Glomerular visceral epithelial cell (primary cell): ENCODE measurements at regions not wholly inside any gene's neighbourhood (a gene's known extent, or its start where the extent isn't known, plus 50 kb on each side); places are given as distances from the start of the nearest gene placed in this dataset.
"Not testable (repeated sequence)": the region's sequence is repeated elsewhere in the genome, so short reads cannot be mapped to it uniquely, and the experiment has no call there.

Source experiments
- DNase-seq: peaks from one replicate; pipeline ENCODE4 v3.0.0-alpha.2; 2016; ENCODE audit errors: extremely low spot score

DNA sequence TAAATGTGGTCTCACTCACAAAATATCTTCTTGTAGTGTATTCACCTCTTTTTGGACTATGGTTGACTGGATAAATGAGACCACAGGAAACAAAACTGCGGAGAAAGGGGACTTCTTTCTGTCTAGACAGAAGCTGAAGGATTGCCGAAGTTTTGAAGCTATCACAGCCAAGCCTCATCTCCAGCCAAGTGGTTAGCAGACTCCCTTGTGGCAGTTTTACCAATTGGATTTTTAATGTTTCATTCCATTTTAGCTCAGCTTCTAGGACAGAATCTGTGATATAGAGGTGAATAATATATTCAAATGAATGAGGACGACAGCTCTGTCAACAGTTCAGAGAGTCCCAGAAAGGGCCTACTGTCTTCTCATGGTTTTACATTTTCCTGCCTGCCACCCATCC, 215.7 kb upstream of the ZNF608 start:
- DNase-seq, result no peak

DNA sequence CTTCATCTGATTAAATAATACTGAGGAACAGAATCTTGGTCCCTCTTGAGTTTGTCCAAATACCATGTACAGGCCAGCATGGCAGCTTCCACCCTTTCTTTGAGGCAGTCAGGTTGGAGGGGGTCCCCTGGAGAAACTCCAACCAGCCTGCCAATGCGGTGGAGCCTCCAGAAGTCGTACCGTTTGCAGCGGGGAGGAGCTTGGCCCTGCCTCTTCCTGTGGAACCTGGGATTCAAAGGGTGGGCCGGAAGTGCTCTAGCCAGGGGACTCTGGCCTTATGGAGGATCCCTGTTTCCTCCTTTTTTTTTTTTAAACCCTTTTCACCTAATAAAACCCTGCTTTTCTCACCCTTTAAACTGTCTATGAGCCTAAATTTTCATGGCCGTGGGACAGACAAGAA, 216.3 kb upstream of the ZNF608 start:
- DNase-seq, result no peak

DNA sequence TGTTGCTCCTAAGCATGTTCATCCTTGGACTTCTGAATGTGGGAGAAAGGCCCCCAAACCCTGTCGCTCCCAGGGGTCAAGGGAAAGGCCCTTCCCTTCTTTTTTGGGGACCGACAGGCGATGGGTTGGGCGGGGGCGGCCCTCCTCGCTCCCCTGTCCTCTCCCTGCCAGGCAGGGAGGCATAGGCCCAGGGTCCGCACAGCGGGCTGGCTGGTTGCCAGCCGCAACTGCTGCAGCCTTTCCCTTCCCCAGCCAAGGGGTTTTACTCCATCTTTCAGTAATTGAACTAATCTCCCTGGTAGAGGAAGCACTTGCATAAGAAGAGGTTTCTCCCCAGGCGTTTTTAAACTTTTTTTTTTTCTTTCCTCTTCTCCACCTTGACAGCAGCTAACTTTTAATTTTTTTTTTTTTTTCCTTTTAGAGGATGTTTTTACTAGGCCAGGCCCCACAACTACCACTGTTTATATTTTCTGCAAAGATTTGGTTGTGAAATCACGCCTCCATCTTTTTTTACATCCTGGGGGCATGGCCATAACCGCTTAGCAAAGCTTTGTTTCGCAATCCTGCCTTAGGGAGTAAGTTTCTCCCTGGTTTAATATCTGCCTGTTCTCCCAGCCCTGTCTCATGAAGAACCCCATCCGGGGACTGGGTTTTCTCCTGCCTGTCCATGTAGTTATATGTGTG, 216.9 kb upstream of the ZNF608 start:
- DNase-seq, result peak; percentile 12

DNA sequence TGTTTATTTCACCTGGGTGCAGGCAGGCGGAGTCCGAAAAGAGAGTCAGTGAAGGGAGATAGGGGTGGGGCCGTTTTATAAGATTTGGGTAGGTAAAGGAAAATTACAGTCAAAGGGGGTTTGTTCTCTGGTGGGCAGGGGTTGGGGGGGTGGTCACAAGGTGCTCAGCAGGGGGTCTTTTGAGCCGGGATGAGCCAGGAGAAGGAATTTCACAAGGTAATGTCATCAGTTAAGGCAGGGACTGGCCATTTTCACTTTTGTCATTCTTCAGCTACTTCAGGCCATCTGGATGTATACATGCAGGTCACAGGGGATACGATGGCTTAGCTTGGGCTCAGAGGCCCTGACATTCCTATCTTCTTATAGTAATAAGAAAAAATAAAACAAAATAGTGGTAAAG, 220.3 kb upstream of the ZNF608 start:
- DNase-seq, result not testable (repeated sequence)

DNA sequence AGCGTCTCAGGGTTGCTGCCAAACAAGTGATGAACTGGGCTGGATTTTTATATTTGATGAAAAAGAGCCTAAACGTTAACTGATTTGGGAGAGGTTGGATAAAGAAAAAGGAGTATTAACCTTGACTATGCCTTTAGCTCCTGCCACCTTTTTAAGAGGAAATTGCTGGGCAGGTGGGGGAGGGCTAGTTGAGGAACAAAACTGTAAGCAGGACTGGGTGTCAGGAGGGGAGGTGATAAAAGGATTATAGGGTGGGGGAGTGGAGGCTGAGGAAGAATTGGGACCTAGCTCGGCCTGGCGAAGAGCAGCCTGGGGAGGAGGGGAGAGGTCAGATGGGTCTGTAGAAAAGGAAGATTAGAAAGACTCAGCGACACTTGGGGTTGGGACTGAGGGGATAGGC, 223.9 kb upstream of the ZNF608 start:
- DNase-seq, result not testable (repeated sequence)

DNA sequence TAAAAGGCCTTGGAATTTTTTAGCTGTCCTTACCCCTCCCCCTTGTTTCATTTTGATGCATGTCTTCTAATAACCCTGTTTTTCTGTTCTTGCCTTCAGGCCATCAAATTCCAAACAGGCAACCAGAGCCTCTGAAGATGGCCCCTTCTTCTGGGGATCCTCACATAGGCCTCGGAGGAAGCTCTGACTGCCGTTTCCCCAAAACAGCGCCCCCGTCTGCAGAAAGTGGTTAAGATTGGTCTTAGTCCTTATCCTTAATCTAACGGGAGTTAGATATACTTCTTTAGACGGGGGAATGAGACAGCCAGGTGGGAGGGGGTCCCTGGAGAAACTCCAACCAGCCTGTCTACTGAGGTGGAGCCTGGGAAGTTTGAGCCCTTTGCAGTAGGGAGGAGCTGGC, 226.3 kb upstream of the ZNF608 start:
- DNase-seq, result no peak

DNA sequence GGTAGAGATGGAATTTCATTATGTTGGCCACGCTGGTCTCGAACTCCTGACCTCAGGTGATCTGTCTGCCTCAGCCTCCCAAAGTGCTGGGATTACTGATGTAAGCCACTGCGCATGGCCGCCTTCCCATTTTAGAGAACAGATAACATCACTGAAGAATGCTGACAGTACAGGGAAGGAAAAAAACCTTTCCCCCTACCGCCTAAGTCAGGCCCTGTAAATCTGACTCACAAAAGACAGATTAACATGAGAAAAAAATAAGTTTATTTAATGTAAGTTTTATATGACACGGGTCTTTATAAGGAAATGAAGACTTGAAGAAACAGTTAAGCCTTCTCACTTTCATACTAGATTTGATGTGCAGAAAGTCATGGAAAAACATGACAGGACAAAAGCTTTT, 227.2 kb upstream of the ZNF608 start:
- DNase-seq, result no peak

DNA sequence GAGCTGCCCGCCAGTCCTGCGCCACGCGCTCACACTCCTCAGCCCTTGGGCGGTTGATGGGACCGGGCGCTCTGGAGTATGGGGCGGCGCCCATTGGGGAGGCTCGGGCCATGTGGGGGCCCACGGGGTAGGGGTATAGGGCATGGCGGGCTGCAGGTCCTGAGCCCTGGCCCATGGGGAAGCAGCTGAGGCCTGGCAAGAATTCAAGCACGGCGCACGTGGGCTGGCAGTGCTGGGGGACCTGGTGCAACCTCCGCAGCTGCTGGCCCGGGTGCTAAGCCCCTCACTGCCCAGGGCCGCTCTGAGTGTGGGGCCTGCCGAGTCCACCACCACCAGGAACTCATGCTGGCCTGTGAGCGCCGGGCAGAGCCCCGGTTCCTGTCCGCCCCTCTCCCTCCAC, 229.6 kb upstream of the ZNF608 start:
- no peak for DNase-seq

DNA sequence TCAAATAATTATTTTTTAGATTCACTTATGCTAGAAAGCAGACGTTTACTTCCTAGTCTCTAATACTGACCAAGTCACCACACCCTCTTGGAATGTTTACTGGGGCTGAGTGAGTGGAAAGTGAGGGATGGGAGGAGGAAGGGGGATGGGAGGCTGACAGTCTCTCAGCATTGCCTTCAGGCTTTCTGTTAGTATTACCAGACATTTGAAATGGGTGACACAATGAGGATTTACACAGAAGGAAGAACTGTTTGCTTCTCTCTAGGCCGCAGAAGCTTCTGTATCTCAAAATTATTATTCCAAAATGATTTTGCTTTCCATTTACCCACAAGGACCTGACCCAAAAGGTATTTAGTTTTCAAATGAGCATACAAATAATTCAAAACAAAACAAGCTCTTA, 232.8 kb upstream of the ZNF608 start:
- no peak for DNase-seq

DNA sequence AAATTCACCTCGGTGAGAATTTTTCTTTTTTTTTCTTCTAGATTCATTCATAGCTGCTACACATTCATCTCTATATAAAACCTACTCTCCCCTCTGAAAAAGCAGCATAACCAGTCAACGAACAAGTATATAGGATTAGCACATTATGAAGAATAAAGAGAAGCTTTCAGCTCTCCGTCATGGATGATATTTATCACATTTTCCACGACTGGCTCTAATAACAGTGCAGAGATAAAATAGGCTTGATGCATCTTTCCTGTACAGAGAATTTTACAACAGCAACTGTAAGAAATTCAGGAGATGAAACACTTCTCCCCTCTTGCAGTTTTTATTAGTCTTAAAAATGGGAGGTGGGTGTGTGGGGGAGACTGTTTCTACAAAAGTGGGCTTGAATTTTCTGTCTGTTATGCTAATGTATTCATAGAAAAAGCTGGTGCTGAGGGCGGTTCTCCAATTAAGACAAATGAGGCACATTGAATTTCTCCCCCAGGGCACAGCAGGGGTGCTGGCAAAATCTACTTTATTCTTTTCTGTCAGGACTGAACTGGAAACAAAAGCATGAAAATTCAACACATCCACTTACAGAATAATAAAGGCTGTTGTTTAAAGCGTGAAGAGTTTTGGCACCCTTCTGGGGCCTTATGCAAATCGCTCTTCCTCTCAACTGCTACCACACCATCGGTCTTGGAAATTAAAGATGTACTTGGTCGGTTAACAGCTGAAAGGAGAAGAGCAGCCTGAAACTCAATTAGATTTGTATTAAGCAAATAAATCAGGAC, 233.9 kb upstream of the ZNF608 start:
- no peak for DNase-seq

DNA sequence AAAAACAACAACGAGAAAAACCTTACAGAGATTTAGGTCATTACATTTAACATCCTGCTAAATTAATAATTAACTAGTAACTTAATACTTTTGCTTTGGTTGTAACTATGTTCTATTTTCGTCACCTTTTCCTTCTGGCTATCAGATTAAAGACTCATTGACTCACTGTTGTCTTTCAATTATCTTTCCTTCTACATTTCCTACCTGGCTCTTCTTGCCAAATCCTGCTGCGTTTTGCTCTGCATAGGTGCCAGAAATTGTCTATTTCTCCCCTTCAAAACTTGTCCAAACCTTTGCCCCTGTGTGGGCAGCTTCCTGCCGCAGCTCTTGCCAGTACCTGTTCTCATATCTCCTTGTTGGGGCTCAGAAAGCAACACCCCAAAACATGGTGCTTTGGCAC, 235.5 kb upstream of the ZNF608 start:
- DNase-seq, result no peak

DNA sequence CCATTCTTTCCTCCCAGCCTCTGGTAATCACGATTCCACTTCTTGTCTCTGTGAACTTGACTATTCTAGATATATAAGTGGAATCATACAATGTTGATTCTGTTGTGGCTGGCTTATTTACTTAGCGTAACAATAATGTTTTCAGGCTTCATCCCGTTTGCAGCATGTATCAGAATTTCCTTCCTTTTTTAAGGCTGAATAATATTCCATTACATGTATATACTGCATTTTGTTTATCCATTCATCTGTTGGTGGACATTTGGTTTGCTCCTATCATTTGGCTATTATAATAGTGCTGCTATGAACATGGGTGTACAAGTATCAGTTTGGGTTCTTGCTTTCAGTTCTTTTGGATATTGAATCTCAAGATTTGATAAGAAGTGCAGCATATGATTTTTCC, 239.7 kb upstream of the ZNF608 start:
- no peak for DNase-seq

DNA sequence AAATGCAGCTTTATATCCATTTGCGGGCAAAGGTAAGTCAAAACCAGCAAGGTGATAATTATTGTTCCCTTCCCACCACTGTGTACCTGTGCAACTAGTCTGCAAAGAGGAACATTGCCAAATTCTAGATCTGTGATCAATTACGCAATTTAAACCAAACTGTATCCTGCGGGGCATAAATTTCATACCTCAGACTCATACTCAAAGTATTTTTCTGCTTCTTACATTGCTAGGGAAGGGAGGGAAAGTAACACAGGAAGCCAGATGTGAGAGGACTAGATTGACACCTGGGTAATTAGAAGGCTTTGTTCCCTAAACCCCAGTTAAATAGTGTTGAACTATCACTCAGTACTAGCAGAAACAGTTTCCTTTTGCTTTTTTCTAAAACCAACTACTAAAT, 240.2 kb upstream of the ZNF608 start:
- no peak for DNase-seq

DNA sequence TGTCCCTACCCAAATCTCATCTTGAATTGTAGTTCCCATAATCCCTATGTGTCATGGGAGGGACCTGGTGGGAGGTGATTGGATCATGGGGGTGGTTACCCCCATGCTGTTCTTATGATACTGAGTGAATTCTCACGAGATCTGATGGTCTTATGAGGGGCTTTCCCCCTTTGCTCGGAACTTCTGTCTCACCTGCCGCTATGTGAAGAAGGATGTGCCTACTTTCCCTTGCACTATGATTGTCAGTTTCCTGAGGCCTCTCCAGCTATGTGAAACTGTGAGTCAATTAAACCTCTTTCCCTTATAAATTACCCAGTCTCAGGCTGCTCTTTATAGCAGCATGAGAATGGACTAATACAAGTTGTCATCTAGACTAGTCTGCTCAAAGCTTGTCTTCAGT, 241.3 kb upstream of the ZNF608 start:
- not testable (repeated sequence) for DNase-seq

DNA sequence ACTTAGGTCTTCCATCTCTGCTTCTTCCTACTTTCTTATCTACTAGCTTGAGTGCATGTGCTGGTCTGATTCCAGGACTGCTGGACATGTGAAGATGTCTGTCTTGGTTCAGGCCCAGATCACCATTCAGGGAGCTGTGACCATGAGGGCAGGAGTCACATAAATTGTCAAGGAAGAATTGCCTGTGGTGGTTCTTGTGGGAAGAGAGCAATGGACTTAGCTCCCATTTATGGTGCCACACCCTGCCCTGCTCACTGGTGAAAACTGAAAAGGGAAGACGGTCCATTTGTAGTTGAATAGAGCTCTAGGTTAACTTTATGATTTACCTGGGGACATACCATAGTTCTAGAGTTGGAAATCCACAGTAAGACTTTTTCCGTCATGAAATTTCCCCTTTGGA, 244.3 kb upstream of the ZNF608 start:
- DNase-seq, result no peak

DNA sequence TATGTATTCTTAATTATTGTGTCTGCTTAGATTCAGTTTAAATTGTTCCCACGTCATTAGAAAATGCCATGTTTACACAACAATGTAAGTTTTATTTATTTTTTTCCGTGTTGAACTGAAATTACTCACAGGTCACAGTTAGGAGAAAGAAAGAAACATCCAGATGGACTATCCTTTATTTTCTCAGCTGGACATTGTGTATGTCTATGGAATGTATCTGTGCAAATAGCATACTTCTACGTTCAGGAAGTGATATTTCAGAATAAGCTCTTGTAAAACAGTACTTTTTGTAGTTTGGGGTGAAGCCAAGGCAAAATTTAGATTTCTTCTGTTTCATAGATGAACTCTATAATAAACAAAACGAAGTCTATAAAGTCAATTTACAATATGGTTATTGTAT, 249.0 kb upstream of the ZNF608 start:
- no peak for DNase-seq

DNA sequence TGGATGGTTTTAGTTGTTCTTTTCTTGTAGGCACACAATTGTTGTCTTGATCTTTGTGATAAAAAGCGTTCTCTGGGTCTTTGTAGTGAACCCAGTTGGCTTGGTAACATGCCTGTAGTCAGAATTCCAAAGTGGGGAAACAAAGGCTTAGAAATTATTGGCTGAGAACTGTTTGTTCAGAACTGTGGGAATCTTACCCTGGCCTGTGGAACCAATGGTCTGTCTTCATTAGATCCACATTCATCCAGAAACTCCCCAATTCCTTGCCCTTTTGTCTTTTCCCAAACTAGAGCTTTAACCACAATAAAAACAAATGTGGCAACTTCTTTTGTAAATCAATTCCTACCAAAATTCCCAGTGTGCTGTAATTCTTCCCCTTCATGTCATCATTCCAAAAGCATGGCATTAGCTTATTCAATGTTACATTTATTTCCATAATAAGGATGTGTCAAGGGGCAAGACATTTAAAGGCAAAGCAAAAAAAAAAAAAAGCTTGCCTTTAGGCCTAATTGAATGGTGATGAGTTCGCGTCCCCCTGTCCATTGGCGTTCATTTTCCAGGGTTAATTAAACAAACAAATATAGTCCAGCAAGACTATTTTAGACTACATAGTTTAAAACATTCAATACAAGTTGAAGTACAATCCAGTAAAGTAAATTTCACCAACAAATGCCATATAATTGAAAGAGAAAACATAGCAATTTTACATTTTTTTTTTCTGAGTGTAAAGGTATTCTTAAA, 249.8 kb upstream of the ZNF608 start:
- peak; percentile 18 for DNase-seq

DNA sequence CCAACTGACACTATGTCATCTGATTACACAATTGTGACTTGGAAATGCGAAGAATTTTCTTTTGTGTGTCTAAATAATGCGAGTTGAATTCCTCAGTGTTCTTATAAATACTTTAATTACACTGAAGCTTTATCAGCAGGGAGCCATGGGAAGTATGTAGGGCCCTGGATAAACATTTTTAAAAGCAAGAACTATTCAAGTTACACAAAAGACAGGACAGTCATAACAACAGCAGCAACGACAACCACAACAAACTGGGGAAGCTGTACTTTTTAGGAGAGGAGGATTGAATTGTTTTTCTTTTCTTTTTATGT, 250.3 kb upstream of the ZNF608 start:
- peak; percentile 29 for DNase-seq

DNA sequence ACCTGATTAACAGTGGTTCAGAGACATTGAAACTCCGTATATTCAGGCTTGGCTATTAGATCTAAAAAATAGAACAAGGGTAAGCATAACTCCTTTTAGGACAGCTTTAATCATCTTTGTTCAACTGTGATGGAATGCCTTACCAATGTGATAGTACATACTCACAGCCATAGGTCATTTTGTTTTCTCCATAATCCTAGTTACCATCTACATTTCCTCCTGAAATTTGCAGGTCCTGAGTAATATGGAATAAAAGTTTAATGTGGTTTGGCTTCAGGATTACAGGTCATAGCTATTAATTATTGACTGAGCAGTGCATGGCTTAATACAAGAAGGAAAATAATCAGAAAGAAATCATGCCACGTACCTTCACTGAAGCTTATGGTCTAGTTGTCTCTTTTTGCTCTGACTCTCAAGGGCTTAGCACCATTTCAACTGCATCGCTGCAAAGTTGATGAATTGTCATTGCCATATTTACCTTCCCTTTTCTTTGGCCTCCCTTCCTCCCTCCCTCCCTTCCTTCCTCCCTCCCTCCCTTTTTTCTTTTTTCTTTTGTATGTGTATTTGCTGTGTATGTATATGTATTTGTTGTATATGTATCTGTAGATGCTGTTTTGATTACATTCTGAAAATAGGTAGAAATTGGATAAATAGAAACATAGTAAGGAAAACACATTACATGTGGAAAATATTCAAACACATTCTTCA, 250.9 kb upstream of the ZNF608 start:
- DNase-seq, result peak; percentile 86

DNA sequence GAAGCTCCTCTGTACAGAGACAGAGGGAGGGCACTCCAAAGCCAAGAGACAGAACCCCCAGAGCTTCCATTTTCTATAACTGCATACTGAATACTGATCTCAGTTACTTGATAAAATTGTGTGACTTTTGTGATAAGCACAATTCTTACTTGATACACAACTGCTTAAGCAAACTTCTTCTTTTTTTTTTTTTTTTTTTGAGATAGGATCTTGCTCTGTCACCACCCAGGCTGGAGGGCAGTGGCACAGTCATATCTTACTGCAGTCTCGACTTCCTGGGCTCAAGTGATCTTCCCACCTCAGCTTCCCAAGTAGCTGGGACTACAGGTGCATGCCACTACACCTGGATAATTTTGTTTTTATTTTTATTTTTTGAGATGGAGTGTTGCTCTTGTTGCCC, 252.1 kb upstream of the ZNF608 start:
- DNase-seq, result no peak

DNA sequence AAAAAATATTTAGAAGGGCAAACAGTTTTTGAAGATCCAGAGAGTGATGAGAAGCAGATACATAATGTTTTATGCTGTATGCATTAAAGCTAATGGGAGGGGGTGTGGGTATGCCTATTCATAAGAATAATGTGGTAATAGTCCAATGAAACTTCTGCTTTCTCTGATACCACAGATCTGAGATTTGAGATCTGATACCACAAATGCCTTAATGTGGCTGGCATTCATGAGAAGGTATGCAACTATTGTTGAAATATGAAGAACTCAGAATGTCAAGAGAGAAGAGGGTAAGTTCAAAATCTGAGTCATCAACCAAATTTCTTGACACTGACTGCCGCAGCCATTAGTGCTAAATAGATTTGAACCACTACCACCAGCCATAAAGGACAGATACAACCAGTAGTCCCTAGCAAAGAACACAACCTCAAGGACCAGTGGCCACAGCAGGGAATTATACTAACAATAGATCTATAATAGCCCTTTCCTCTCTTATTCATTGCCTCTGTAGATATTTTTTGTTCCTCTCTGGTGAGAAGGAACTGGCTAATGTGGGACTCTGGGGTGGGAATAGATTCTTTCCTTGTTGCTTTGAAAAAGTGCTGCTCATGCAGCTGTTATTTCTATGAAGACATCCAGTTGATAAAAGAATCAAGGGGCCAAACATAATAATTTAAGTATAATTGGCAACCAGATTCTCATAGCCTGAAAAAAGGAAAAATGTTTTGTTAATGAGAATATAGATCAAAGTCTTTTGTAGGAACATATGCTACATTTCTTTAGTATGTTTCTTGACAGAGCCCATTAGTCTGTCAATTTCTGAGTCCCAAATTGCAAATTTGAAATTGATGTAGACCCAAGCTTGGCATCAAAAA, 256.5 kb upstream of the ZNF608 start:
- DNase-seq, result no peak
